ENCODE measurements at regions not wholly inside any gene's neighbourhood (a gene's known extent, or its start where the extent isn't known, plus 50 kb on each side); places are given as distances from the start of the nearest gene placed in this dataset.

GRCh38 chr1:213821175-213821942, 166.4 kb upstream of the PROX1 start:
- Histone ChIP-seq H3K4me3 (no peak overlapping the region), H3K27me3 (no peaks in the 10 kb centered on the region), H3K4me1 (no peaks in the 10 kb centered on the region), H3K36me3 (no peaks in the 10 kb centered on the region), H3K9me3 (no peaks in the 10 kb centered on the region), H3K27ac (no peak overlapping the region)
- no peak for DNase-seq (ENCODE audit: low spot score)
- no peak for TF ChIP-seq CTCF (IDR thresholded peaks at IDR 0.05)

GRCh38 chr1:213821943-213822334, 165.8 kb upstream of the PROX1 start:
- H3K36me3 ChIP-seq = no peaks in the 10 kb centered on the region
- no peaks in the 10 kb centered on the region for H3K9me3 ChIP-seq
- no peak for DNase-seq (ENCODE audit: low spot score)
- no peaks in the 10 kb centered on the region for H3K27me3 ChIP-seq
- H3K27ac ChIP-seq = no peak overlapping the region
- no peaks in the 10 kb centered on the region for H3K4me1 ChIP-seq
- no peak for TF ChIP-seq CTCF (IDR thresholded peaks at IDR 0.05)
- H3K4me3 ChIP-seq = no peak overlapping the region

GRCh38 chr1:213826891-213827290, 160.9 kb upstream of the PROX1 start:
- no peak for TF ChIP-seq CTCF (IDR thresholded peaks at IDR 0.05)
- peaks cover 0 to 6% of the 10 kb centered on the region in 2 donors for H3K9me3 ChIP-seq
- H3K36me3 ChIP-seq = no peaks in the 10 kb centered on the region
- no peaks in the 10 kb centered on the region for H3K4me1 ChIP-seq
- no peak for DNase-seq (ENCODE audit: low spot score)
- H3K27ac ChIP-seq = no peak overlapping the region
- no peaks in the 10 kb centered on the region for H3K27me3 ChIP-seq
- no peak overlapping the region for H3K4me3 ChIP-seq

- TF ChIP-seq CTCF (IDR thresholded peaks at IDR 0.05) = no peak
- no peaks in the 10 kb centered on the region for H3K27me3 ChIP-seq
- no peaks in the 10 kb centered on the region for H3K4me1 ChIP-seq
Measured at GRCh38 chr1:213828867-213829266, 158.9 kb upstream of the PROX1 start.

GRCh38 chr1:213829780-213830179, 158.0 kb upstream of the PROX1 start:
- H3K4me3 ChIP-seq = no peak overlapping the region
- no peak for DNase-seq (ENCODE audit: low spot score)
- no peak for TF ChIP-seq CTCF (IDR thresholded peaks at IDR 0.05)
- H3K27ac ChIP-seq = no peak overlapping the region
- H3K4me1 ChIP-seq = no peaks in the 10 kb centered on the region
- no peaks in the 10 kb centered on the region for H3K27me3 ChIP-seq
- H3K9me3 ChIP-seq = peaks cover 0 to 6% of the 10 kb centered on the region in 2 donors
- H3K36me3 ChIP-seq = no peaks in the 10 kb centered on the region

More at GRCh38 chr1:213828867-213829266, 158.9 kb upstream of the PROX1 start:
- Histone ChIP-seq H3K27ac (no peak overlapping the region), H3K4me3 (no peak overlapping the region), H3K36me3 (no peaks in the 10 kb centered on the region), H3K9me3 (peaks cover 0 to 6% of the 10 kb centered on the region in 2 donors)
- no peak for DNase-seq (ENCODE audit: low spot score)

GRCh38 chr1:213830371-213830770, 157.4 kb upstream of the PROX1 start:
- no peak overlapping the region for H3K4me3 ChIP-seq
- TF ChIP-seq CTCF (IDR thresholded peaks at IDR 0.05) = no peak
- H3K36me3 ChIP-seq = no peaks in the 10 kb centered on the region
- H3K27ac ChIP-seq = no peak overlapping the region
- no peak for DNase-seq (ENCODE audit: low spot score)
- no peaks in the 10 kb centered on the region for H3K27me3 ChIP-seq
- H3K9me3 ChIP-seq = peaks cover 0 to 6% of the 10 kb centered on the region in 2 donors
- no peaks in the 10 kb centered on the region for H3K4me1 ChIP-seq
